Osteoblast (primary cell): ENCODE measurements at regions not wholly inside any gene's neighbourhood (a gene's known extent, or its start where the extent isn't known, plus 50 kb on each side); places are given as distances from the start of the nearest gene placed in this dataset.

ENCODE experiments used
- DNase-seq: peaks from one replicate; pipeline ENCODE4 v3.0.0; 2011; ENCODE audit warnings: low spot score, mixed read lengths; ENCODE audit not compliant: insufficient read length; ENCODE audit errors: missing footprints
- H2AFZ ChIP-seq: 2 replicates; pipeline ENCODE4 v1.6.0; 2011; ENCODE audit warnings: mild to moderate bottlenecking, low read length
- H3K27ac ChIP-seq: 2 replicates; pipeline ENCODE4 v1.5.1; 2011; ENCODE audit warnings: mild to moderate bottlenecking, low read depth, low read length, moderate library complexity
- H3K27me3 ChIP-seq: 2 replicates; pipeline ENCODE4 v1.6.0; 2012; ENCODE audit warnings: mild to moderate bottlenecking, control low read depth, inconsistent platforms, low read length, moderate library complexity; ENCODE audit not compliant: insufficient read depth
- H3K36me3 ChIP-seq: 2 replicates; pipeline ENCODE4 v1.5.1; 2011; ENCODE audit warnings: mild to moderate bottlenecking, low read length, control low read depth, moderate library complexity; ENCODE audit not compliant: insufficient read depth
- H3K4me1 ChIP-seq: 2 replicates; pipeline ENCODE4 v1.5.1; 2011; ENCODE audit warnings: mild to moderate bottlenecking, low read length, control low read depth, moderate library complexity; ENCODE audit not compliant: insufficient read depth
- H3K4me2 ChIP-seq: 2 replicates; pipeline ENCODE4 v1.6.0; 2011; ENCODE audit warnings: mild to moderate bottlenecking, low read length; ENCODE audit not compliant: insufficient read depth
- H3K4me3 ChIP-seq: fragments of 200-600 bp; sonication (generic); 3 replicates; pipeline ENCODE4 v1.5.1; 2012; ENCODE audit warnings: mild to moderate bottlenecking, low read length, inconsistent platforms; ENCODE audit not compliant: insufficient read depth
- H3K79me2 ChIP-seq: 2 replicates; pipeline ENCODE4 v1.6.0; 2012; ENCODE audit warnings: mild to moderate bottlenecking, low read length, control low read depth, inconsistent platforms; ENCODE audit not compliant: insufficient read depth
- H3K9me3 ChIP-seq: 2 replicates; pipeline ENCODE4 v1.5.1; 2011; ENCODE audit warnings: low read depth, low read length, control low read depth
- H4K20me1 ChIP-seq: 2 replicates; pipeline ENCODE4 v1.6.0; 2012; ENCODE audit warnings: mild to moderate bottlenecking, low read length, control low read depth; ENCODE audit not compliant: insufficient read depth
- TF ChIP-seq, protein P1 (sequence below): IDR thresholded peaks from 2 replicates; pipeline ENCODE4 v1.5.1; 2011; ENCODE audit warnings: mild to moderate bottlenecking, low read depth, low read length, moderate library complexity; ENCODE audit errors: extremely low read depth

DNA sequence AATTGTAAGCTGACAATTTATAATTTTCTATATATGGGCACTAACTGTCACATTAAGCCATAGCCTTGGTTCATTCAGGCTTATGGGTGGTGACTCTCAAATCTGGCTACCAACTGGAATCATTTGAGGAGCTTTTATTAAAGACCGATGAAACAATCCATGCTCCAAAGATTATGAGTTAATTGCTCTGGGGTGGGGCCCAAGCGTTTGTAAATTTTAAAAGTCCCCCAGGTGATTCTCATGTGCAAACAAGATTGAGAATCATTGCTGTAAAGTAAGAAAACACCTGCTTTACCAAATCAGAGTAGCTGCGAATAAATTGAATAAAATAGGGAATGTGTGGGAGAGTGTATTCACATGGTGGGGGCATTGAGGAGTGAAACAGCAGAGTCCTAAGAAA, 76.1 kb upstream of the RAB27B start:
- TF ChIP-seq, protein P1, sequence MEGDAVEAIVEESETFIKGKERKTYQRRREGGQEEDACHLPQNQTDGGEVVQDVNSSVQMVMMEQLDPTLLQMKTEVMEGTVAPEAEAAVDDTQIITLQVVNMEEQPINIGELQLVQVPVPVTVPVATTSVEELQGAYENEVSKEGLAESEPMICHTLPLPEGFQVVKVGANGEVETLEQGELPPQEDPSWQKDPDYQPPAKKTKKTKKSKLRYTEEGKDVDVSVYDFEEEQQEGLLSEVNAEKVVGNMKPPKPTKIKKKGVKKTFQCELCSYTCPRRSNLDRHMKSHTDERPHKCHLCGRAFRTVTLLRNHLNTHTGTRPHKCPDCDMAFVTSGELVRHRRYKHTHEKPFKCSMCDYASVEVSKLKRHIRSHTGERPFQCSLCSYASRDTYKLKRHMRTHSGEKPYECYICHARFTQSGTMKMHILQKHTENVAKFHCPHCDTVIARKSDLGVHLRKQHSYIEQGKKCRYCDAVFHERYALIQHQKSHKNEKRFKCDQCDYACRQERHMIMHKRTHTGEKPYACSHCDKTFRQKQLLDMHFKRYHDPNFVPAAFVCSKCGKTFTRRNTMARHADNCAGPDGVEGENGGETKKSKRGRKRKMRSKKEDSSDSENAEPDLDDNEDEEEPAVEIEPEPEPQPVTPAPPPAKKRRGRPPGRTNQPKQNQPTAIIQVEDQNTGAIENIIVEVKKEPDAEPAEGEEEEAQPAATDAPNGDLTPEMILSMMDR: no peak
- Histone ChIP-seq H3K79me2 (no peaks in the 10 kb centered on the region), H3K27me3 (no peaks in the 10 kb centered on the region), H4K20me1 (no peaks in the 10 kb centered on the region), H3K9me3 (no peaks in the 10 kb centered on the region), H3K4me1 (no peaks in the 10 kb centered on the region), H2AFZ (no peak overlapping the region), H3K36me3 (no peaks in the 10 kb centered on the region), H3K4me3 (no peak overlapping the region), H3K27ac (no peak overlapping the region), H3K4me2 (no peak overlapping the region)
- DNase-seq: no peak

DNA sequence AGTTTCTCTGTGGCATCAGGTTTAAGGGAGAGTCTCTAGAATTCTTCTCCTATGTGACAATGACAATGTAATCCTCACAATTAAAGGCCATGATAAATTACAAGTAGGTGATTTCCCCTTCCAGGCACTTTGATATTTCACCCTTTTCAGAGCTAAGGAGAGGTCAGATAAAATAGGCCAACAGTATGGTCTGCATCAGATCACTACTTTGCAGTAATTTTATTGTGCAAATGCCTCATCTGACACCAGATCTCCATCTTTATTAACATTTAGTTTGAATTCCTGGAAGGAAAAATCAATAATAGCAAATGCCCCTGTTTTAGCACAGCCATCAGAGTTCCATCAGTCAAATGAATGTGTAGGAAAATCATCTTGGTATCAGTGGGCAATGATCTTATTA, 72.8 kb upstream of the RAB27B start:
- H3K79me2 ChIP-seq: no peaks in the 10 kb centered on the region
- no peak overlapping the region for H3K4me2 ChIP-seq
- no peaks in the 10 kb centered on the region for H3K27me3 ChIP-seq
- H3K4me3 ChIP-seq: no peak overlapping the region
- no peaks in the 10 kb centered on the region for H3K9me3 ChIP-seq
- no peaks in the 10 kb centered on the region for H3K36me3 ChIP-seq
- H3K4me1 ChIP-seq: no peaks in the 10 kb centered on the region
- H2AFZ ChIP-seq: no peak overlapping the region
- DNase-seq: no peak
- H3K27ac ChIP-seq: no peak overlapping the region
- TF ChIP-seq, protein P1: no peak
- no peaks in the 10 kb centered on the region for H4K20me1 ChIP-seq

DNA sequence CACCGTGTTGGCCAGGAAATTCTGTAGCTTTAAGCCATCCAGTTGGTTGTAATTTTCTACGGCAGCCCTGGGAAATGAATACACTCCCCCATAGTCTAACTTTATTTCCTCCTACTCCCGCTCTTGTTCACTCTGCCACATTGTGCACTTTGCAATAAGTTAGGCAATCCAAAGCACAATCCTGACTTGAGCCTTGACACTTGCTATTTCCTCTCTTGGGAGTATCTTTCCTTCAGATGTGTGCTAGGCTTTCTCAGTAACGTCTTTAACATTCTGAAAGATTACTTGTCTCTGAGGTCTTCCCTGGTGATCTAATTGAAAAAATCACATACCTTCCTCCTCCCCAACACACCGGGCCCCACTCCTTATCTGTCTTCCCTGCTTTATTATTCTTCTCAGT, 65.9 kb upstream of the RAB27B start:
- no peak overlapping the region for H3K27ac ChIP-seq
- no peaks in the 10 kb centered on the region for H3K27me3 ChIP-seq
- no peaks in the 10 kb centered on the region for H3K9me3 ChIP-seq
- no peaks in the 10 kb centered on the region for H4K20me1 ChIP-seq
- H3K4me3 ChIP-seq: no peak overlapping the region
- H2AFZ ChIP-seq: no peak overlapping the region
- peaks cover 9% of the 10 kb centered on the region for H3K4me1 ChIP-seq
- DNase-seq: no peak
- no peaks in the 10 kb centered on the region for H3K36me3 ChIP-seq
- H3K79me2 ChIP-seq: no peaks in the 10 kb centered on the region
- TF ChIP-seq, protein P1: no peak
- no peak overlapping the region for H3K4me2 ChIP-seq

DNA sequence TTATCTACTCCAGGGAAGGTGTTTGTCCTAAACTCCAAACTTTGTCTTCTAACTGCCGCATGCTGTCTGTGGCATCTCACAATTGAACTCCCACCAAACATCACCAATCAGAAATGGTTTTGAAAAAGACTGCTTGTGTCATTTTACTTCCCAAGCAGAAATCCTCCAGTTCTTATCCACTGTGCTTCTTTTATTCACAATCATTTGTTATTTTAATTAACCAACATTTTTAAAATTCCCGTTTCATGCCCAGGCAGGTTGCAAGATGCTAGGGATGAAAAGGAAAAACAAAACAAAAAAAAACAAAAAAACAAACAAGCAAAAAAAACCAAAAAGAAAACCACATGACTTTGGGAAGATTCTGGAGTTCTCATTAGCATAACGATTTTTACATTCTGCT, 63.5 kb upstream of the RAB27B start:
- no peak overlapping the region for H3K4me2 ChIP-seq
- TF ChIP-seq, protein P1: no peak
- no peaks in the 10 kb centered on the region for H3K9me3 ChIP-seq
- no peak overlapping the region for H2AFZ ChIP-seq
- H3K36me3 ChIP-seq: no peaks in the 10 kb centered on the region
- no peaks in the 10 kb centered on the region for H3K27me3 ChIP-seq
- no peak overlapping the region for H3K27ac ChIP-seq
- H3K79me2 ChIP-seq: no peaks in the 10 kb centered on the region
- H3K4me3 ChIP-seq: no peak overlapping the region
- no peak for DNase-seq
- H3K4me1 ChIP-seq: peaks cover 9% of the 10 kb centered on the region
- H4K20me1 ChIP-seq: no peaks in the 10 kb centered on the region
